GM03348 (cell line): ENCODE measurements at regions not wholly inside any gene's neighbourhood (a gene's known extent, or its start where the extent isn't known, plus 50 kb on each side); places are given as distances from the start of the nearest gene placed in this dataset.

ENCODE experiments used
- DNase-seq: peaks from one replicate; pipeline ENCODE4 v3.0.0; 2012; ENCODE audit warnings: low spot score

DNA sequence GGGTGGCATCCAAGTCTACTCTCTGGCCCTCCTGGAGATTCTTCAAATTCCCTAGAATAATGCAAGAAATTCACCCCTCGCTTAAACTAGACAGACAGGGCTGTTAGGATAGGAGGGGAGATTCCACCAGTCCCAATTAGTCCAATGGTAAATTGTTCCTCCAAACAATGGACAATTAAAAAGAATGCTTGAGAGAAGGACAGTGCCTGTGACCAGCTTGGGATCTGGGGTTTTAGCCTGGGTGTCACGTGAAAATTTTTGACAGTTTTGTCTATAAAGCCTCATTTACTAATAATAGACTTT is 177.7 kb upstream of the RAB4A start:
- no peak for DNase-seq

DNA sequence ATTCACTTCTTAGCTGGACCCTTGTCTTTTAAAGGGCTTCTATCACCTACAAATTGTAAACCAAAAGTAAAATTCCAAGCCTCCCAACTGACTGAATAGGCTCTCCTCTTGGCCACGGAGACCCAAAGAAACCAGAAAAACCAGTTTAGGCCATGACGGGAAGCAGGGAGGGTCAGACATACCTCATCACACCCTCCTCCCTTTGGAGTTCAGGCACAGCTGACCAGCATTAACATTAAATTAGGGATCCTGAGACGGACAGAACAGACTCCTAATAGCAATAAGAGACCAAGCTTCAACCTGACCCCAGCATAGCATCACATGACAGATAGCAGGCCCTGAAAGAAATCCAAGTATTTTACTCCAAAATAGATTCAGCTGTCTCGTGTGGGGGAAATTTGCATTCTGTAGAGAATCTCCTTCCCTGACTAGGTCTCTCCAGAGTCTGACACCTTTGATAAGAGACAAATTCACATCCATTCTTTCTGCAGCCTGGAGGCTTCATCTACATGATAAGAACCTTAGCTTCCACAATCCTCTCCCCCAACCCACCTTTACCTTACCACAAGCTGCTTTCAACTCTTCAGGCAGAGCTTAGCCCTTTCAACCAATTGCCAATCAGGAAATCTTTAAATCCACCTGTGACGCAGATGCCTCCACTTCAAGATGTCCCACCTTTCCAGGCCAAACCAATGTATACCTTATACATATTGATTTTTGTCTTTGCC is 177.1 kb upstream of the RAB4A start:
- DNase-seq = no peak

DNA sequence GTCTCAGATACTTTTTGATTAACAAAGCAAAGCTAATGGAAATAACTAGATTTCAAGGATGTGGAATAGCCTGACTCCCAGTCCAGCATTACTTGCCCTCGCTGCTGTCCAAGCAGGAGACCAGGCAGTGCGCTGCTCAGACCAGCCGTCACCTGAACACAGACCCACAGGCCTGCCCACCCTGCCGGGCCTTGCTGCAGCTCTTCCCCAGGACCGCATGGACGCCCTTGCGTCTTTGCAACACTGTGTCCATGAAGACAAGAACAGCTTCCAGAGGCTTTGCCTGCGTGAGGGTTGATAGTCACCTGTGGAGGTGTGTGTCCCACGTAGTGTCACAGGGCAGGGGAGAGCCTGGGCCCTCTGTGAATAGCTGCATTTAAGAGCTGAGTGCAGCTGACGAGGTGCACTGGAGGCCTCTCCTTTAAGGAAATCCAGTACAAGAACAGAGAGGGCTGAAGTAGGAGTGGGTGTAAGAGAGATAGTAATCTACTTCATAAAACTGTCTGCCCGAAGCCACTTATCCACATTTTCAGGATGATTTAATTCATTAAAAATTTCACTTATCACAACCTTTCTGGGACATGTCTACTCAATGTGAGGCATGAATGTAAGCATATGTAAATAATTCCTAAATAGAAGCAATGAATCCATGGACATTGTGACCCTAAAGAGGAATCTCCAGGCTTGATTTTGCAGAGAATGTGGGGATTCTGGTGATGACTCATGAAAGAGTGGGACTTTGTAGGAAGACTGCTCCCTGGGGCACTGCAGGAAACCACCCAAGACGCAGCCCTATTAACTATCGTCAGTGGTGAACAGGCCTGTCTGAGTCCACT is 176.2 kb upstream of the RAB4A start:
- DNase-seq = no peak

DNA sequence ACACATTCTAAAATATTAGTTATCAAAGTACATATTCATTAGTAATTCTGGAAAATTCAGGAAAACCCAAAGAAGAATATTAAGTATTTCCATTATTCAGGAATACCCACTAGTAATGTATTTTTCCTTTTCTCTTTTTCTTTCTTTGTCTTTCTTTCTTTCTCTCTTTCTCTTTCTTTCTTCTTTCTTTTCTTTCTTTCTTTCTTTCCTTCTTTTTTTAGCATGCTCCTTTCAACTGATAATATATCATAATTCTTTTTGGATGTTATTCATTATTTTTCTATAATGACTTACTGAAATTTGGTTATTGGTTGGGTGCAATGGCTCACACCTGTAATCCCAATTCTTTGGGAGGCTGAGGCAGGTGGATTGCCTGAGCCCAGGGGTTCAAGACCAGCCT is 175.6 kb upstream of the RAB4A start:
- DNase-seq = no peak

DNA sequence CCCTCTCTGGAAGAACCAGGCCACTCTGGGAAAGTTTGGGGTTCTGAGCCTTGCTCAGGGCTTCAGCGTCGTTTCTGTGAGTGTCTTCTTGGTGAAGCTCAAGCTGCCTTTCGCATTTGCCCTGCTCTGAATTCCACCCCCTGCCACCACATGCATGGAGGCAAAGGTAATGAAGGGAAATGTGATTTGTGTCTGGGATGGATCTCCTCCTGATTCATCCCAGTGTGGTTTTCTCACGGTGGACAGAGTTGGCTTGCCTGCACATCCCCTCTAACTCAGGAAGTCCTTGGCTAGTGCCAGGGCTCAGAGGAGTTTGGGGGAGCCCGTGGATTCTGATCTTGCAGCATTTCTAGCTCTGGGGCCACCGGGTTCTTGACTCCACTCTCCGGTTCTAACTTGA is 173.6 kb upstream of the RAB4A start:
- DNase-seq = no peak

DNA sequence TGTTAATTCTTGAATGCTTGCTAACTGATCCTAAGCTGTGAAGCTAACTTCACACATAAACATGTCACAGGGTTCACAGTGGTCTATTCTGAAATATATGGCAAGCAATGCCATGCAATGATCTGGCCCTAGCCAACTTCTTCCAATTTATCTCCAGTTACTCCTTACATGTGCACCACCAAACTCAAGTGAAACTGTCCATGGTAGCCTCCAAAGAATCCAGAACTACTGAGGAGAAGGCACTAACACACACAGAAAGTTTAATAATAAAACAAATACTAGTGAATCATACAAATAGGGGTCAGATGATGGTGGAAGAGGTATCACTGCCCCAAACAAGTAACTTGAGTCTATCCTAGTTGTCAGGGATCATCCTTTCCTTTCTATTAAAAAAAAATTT is 172.6 kb upstream of the RAB4A start:
- no peak for DNase-seq

DNA sequence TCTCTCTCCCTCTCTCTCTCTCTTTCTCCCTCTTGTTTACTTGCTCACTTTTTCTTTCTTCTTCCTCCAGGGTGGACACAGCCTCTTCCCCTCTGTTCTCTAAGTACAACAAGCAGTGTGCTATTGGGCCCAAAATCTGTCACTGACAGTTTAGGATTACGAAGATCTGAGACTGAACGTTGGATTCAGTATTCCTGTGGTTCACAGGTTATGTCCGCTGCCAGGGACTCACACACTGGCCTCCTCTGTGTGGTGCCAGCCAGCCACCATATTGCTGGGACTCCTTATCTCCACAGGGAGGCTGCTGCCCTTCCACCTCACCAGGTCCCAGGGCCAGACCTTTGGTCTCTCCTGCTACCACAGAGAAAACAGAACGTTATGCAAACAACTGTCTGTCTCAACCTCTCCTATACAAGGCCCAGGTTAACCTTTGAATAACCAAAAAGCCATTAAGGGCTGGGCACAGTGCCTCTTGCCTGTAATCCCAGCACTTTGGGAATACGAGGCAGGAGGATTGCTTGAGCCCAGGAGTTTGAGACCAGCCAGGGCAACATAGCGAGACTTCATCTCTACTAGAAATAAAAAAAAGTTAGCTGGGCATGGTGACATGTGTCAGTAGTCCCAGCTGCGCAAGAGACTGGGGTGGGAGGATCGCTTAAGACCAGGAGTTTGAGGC is 171.9 kb upstream of the RAB4A start:
- no peak for DNase-seq

DNA sequence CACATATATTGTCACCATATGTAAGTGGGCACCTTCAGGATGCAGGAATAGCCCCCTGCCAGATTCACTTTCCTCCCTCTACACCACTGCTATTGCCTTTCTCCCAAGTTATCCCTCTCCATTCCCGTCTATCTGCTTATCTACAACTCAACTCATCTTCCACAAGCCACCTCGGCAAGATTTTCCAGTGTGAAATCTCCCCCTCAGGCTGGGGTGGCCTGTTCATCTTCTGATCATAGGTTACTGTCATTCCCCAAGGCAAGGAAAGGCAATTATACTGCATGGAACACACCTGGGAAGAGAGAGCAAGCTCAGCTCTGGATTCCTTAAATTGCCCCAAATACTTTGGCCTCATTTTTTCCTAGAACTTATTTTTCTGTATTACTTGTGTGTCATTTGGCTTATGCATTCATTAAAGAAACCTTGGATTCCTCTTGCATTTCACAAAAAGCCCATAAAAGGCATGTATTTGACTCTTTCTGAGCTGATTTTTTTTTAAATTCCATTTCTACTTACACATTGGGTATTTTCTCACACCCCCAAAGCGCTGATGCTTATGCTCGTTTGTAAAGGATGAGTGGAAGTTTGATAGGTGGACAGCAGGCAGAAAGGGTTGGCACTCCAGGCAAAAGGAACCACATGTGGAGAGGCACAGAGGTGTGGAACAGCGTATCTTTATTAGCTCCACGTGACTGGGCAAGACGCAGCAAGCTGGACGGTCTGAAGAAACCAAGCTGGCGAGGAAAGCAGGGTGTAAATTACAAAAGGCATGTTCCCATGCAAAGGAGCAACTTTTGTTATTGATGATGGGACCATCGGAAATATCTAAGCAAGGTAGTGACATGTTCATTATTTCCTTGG is 169.7 kb upstream of the RAB4A start:
- DNase-seq = no peak

DNA sequence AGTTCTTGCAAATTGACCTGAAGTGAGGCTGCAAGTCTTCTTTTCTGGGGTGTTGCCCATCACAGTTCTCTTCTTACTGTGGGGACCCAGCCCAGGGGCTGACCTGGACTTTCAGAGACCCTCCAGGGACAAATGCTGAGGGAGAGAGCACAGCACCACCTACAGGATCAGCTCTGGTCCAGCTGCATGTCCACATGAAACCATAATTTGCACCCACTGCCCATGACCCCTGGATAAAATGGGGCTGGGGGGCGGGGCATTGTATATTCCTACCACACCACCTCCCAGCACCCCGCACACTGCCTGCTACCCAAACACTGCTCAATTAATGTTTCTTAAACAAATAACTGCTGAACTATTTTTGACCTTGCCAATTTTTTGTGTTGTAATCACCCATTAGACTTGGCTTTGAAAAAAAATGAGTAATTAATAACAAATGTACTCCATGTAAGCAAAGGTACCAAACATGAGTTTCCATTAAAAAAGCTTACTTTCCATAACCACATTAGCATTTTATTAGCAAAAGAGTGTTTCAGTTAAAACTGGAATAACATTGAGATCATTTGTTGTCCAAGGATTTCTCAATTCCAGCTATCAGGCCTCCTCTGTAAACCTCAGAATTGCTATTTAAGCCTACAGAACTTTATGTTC is 168.0 kb upstream of the RAB4A start:
- no peak for DNase-seq

DNA sequence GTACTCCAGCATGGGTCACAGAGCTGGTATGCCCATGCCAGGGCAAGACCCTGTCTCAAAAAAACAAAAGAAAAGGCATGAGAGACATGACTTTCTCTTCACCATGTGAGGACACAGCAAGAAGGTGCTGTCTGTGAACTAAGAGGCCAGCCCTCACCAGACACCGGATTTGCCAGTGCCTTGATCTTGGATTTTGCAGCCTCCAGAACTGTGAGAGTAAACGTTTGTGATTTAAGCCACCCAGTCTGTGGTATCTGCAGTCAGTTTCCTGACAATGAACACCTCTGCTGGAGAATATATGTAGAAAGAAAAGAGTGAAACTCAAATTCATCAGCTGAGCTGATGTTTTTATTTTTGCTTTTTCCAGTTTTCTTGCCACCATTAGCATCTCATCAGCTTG is 166.3 kb upstream of the RAB4A start:
- no peak for DNase-seq

DNA sequence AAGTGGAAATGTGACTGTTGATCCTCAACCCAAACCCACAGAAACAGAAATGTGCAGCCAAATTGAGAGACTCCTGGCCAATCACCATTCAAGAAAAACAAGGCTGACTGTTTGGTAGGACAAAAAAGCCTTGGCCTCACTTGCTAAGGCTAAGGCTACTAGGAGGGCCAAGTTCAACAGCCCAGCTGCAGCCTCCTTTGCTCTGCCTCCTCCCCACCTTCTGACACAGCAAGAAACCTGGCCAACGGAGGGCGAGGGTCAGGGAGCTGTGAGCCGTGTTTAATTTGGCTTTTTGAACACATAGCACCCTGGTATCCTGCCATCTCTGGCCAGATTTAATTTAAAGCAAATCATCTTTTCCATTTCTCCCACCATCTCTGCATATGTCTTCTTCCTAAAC is 165.8 kb upstream of the RAB4A start:
- DNase-seq = no peak

DNA sequence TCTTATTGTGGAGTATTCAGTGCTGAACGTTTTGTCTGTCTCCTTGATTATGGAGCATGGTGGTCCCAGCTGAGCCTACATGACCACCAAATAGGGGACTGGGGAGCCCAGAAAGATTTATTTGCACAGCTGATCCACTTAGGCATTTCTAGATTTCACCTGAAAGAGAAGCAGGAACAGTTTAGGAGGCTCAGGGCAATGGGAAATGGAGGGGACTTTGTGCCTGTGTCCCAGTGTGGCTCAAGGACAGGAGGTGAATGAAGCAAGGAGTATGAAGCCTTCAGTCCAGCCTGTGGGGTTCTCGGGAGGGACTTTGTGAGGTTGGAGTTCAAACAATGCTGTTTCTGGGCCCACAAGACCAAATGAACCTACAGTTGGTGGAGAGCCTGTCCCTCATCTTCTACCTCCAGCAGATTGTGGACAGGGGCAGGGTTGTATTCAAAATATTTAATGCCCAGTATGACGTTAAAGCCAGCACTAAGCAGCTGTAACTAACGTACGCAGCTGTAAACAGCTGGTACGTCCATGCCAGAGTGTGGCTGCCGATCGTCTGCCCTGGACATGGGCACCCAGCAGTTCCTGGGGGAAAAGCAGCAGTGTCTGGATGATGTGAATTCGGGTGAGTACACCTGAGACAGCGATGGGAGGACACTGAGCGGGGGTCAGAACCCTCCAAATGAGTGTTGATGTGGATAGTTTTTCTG is 164.9 kb upstream of the RAB4A start:
- no peak for DNase-seq

DNA sequence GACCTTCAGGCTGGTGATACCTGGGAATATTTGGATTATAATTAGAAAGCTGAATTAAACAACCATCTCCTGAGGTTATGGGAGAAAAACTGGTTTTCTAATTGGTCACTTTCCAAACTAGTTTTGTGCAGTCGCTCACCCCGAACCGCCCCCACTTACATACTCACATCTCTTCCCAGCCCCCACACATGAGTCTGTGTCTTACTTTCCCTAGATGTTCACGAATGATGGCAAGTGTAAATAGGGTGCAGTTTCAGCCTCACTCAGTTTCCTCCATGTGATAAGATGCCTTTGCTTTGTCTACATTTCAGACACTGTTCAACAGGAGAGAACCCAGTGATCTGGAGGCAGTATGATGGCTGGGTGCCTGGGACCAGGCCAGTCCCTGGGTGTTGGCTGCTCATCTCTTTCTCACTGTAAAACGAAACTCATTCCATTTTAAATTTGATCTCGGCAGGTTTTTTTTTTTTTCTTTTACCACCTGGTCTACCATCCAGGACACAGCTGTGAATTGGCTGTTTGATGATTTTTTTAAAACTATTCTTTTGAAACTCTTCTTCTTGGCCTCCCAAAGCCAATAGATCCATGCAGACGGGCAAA is 164.3 kb upstream of the RAB4A start:
- DNase-seq = no peak

DNA sequence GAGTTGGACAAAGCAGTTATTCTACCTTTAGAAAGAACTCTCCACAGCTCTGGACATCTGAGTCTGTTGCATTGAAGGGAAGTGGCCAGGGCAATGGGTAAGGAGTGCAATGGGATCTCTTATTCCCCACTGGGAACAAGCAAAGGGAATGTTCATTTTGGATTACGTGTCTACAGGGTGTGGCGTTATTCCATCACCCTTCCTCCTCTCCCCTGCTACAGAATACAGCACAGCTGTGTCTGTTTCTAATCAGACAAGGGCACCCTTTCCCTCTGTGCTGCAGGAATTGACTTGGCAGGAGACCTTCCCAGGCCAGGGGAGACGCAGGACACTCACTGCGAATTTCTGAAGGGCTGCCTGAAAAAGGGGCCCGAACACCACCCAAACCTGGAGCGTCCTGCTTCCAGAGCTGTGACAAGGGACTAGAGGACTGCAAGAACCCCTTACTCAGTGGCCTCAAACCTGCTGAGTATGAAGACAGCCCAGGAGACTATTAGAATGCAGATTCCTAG is 163.6 kb upstream of the RAB4A start:
- no peak for DNase-seq

DNA sequence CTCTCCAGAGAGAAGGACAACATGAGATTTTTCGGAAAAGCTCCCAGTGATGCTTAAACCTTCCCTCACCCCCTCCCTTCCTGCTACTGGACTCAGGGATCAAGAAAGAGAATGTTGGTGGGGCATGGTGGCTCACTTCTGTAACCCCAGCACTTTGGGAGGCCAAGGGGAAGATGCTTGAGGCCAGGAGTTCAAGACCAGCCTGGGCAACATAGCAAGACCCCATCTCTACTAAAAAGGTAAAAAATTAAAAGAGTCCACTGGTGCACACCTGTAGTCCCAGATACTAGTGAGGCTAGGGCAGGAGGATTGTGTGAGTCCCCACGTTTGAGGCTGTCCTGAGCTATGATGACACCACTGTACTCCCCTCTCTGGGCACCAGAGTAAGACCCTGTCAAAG is 162.9 kb upstream of the RAB4A start:
- no peak for DNase-seq

DNA sequence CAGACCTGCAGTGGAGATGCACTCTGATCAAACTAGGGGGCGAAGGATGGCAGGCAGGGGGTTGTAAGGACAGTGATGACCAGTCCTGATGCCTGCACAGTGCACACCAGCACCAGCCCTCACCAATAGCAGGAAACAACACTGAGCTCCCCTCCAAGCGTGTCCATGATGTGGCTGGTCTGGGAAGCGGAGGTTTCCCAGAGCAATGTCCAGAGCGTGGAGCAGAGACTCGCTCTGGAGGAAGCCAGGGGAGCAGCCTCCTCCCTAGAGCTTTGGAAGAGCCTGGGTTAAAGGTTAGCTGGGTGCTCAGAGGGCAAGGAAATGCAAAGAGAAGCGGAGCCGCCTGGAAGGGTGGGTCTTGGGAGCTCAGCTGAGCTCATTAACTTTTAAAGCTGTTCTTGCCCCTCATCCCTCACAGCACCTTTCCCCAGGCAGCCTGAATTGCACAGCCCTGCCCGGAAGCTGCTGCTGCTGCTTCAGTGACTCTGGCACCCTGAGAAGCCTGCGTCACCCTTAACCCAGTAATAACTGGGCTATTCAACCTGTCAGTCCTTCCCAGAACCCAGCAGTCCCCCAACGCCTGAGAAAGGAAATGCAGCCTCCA is 162.2 kb upstream of the RAB4A start:
- no peak for DNase-seq

DNA sequence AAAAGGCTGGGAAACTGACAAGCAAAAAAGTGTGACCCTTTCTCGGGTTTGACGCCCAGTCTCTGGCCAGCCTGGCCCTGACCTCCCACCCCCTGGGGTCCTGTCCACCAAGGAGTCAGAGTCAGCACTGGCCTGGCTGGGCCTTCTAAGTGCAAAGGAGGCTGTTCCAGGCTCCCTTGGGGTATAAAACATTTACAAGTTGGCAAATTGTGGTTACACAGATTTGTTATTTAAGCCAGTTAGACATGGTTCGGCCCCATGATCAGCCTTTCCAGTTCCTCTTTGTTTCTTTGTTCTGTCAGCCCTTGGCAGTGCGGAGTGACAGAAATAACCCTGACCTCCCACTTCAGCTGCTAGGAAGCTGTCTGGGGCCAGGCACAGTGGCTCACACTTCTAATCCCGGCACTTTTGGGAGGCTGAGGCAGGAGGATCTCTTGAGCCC is 161.6 kb upstream of the RAB4A start:
- no peak for DNase-seq

DNA sequence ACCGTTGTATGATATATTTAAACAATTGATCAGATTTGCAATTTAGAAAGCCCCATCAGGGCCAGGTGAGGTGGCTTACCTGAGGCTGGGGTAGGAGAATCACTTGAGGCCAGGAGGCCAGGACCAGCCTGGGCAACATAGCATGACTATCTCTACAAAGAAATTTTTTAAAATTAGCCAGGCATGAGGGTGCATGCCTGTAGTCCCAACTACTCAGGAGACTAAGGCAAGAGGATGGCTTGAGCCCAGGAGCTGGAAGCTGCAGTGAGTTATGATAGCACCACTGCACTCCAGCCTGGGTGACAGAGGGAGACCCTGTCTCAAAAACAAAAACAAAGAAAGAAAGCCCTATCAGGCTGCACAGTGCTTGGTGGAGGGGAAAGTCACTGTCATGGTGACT is 159.9 kb upstream of the RAB4A start:
- DNase-seq = no peak

DNA sequence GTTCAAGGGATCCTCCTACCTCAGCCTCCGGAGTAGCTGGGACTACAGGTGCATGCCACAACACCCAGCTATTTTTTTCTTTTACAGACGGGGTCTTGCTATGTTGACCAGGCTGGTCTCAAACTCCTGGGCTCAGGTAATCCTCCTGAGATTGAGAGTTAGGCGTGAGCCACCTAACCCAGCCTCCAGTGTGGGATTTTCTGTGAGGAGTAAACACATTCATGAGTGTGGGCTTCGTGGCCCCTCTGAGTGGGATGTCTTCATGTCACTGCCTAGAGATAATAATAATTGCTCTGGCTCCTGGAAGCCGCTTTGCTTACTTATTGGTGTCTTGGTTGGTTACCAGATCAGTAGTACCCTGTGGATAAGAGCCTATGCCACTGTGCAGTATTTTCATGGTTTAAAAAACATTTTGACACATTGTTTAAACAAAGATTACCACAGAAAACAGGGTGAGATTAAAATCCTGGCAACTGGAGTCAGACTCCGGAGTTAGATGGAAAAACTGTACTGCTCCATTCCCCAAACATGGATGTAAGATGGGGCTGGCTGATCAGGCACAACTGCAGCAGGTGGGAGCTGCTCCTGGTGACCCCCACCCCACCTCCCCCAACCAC is 159.1 kb upstream of the RAB4A start:
- no peak for DNase-seq
